HPDE6-E6E7 (cell line): ENCODE measurements at regions not wholly inside any gene's neighbourhood (a gene's known extent, or its start where the extent isn't known, plus 50 kb on each side); places are given as distances from the start of the nearest gene placed in this dataset.
"Not testable (repeated sequence)": the region's sequence is repeated elsewhere in the genome, so short reads cannot be mapped to it uniquely, and the experiment has no call there.

Experiments
- DNase-seq: peaks from one replicate; pipeline ENCODE4 v3.0.0; 2011; ENCODE audit warnings: missing footprints; ENCODE audit errors: extremely low spot score

- no peak for DNase-seq
Observed at GRCh38 chr5:167259806-167260205, 1031.6 kb upstream of the WWC1 start.

- no peak for DNase-seq
Observed at GRCh38 chr5:167261309-167262100, 1029.9 kb upstream of the WWC1 start.

- no peak for DNase-seq
Observed at GRCh38 chr5:167263185-167263584, 1028.3 kb upstream of the WWC1 start.

GRCh38 chr5:167264348-167264747, 1027.1 kb upstream of the WWC1 start:
- no peak for DNase-seq

- DNase-seq, result no peak
Observed at GRCh38 chr5:167268337-167268736, 1023.1 kb upstream of the WWC1 start.

- no peak for DNase-seq
Observed at GRCh38 chr5:167269146-167269545, 1022.3 kb upstream of the WWC1 start.

GRCh38 chr5:167271081-167271480, 1020.4 kb upstream of the WWC1 start:
- no peak for DNase-seq

GRCh38 chr5:167271511-167271910, 1019.9 kb upstream of the WWC1 start:
- DNase-seq, result no peak

GRCh38 chr5:167280111-167280510, 1011.3 kb upstream of the WWC1 start:
- DNase-seq, result no peak

- no peak for DNase-seq
Observed at GRCh38 chr5:167281925-167282324, 1009.5 kb upstream of the WWC1 start.

- no peak for DNase-seq
Observed at GRCh38 chr5:167283691-167284090, 1007.8 kb upstream of the WWC1 start.

- DNase-seq, result no peak
Observed at GRCh38 chr5:167284222-167284890, 1007.1 kb upstream of the WWC1 start.

GRCh38 chr5:167285591-167285990, 1005.9 kb upstream of the WWC1 start:
- no peak for DNase-seq

- no peak for DNase-seq
Observed at GRCh38 chr5:167286891-167287290, 1004.6 kb upstream of the WWC1 start.

GRCh38 chr5:167290478-167290877, 1001.0 kb upstream of the WWC1 start:
- no peak for DNase-seq

GRCh38 chr5:167294882-167295680, 996.4 kb upstream of the WWC1 start:
- peak; percentile 51 for DNase-seq

- DNase-seq, result no peak
Observed at GRCh38 chr5:167295681-167296005, 995.8 kb upstream of the WWC1 start.

- DNase-seq, result no peak
Observed at GRCh38 chr5:167296066-167296465, 995.4 kb upstream of the WWC1 start.

- DNase-seq, result no peak
Observed at GRCh38 chr5:167296661-167297060, 994.8 kb upstream of the WWC1 start.

GRCh38 chr5:167299861-167300260, 991.6 kb upstream of the WWC1 start:
- DNase-seq, result not testable (repeated sequence)

GRCh38 chr5:167303582-167303981, 987.9 kb upstream of the WWC1 start:
- DNase-seq, result no peak

- DNase-seq, result no peak
Observed at GRCh38 chr5:167304834-167305469, 986.5 kb upstream of the WWC1 start.
